Testis (tissue), 2 donors: ENCODE measurements at regions not wholly inside any gene's neighbourhood (a gene's known extent, or its start where the extent isn't known, plus 50 kb on each side); places are given as distances from the start of the nearest gene placed in this dataset.

Source experiments
- CTCF ChIP-seq, 3 experiments: fragments of 450-650 bp in 2 of 3; fragments of 200-600 bp in 1 of 3; sonication (generic) in 1 of 3; IDR thresholded peaks; one replicate each; pipeline ENCODE4 v1.5.1; 2016 to 2019; ENCODE audit warnings: antibody characterized with exemption in 3 of 3, mild to moderate bottlenecking in 2 of 3, moderate library complexity in 1 of 3
- POLR2A ChIP-seq: fragments of 450-650 bp; IDR thresholded peaks from one replicate; pipeline ENCODE4 v1.6.1; 2017; ENCODE audit warnings: antibody characterized with exemption, mild to moderate bottlenecking, moderate library complexity

GRCh38 chr1:208807446-208808127, 563.4 kb upstream of the PLXNA2 start:
- TF ChIP-seq POLR2A = no peak
- TF ChIP-seq CTCF (IDR thresholded peaks at IDR 0.05) = no peak
